Tibial nerve (tissue), 4 donors: ENCODE measurements at regions not wholly inside any gene's neighbourhood (a gene's known extent, or its start where the extent isn't known, plus 50 kb on each side); places are given as distances from the start of the nearest gene placed in this dataset.

Experiments
- CTCF ChIP-seq, 5 experiments: fragments of 200-600 bp in 3 of 5; fragments of 450-650 bp in 2 of 5; sonication (generic) in 3 of 5; IDR thresholded peaks; one replicate each; pipeline ENCODE4 v1.5.1; 2016 to 2019; ENCODE audit warnings: antibody characterized with exemption in 5 of 5, mild to moderate bottlenecking in 3 of 5, moderate library complexity in 2 of 5
- EP300 ChIP-seq, 2 donors: sonication (generic); formaldehyde crosslinking; IDR thresholded peaks; one replicate each; pipeline ENCODE4 v1.6.1; 2017; ENCODE audit warnings: antibody characterized with exemption in 2 of 2, mild to moderate bottlenecking in 1 of 2
- POLR2A ChIP-seq, 2 donors: fragments of 450-650 bp; IDR thresholded peaks; one replicate each; pipeline ENCODE4 v1.6.1; 2017; ENCODE audit warnings: antibody characterized with exemption in 2 of 2, mild to moderate bottlenecking in 2 of 2, moderate library complexity in 2 of 2

DNA sequence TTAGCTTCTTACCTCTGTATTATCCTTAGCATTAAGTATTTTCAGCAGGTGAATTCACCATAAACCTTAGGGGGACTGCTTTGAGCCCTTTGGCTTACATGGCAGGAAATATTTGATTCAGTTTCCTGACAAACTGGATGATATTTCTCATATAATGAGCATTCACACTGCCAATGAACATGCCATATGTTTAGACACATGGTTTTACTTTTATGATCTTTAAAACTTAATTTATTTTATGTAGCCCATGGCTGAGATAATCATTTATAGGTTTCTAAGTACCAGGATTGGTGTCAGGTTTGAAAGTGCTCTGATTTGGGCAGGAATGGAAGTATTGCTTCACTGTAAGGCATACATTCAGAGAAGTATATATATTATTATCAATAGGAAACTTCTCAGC is 319.1 kb downstream of the ZPLD1 start:
- TF ChIP-seq POLR2A (IDR thresholded peaks at IDR 0.05) (no peak), CTCF (IDR thresholded peaks at IDR 0.05) (no peak), EP300 (IDR thresholded peaks at IDR 0.05) (no peak)
